DMS 273 (cell line): ENCODE measurements at regions not wholly inside any gene's neighbourhood (a gene's known extent, or its start where the extent isn't known, plus 50 kb on each side); places are given as distances from the start of the nearest gene placed in this dataset.

Experiments used
- DNase-seq: peaks from one replicate; lab custom pipeline; 2025; ENCODE audit not compliant: unreplicated experiment; lab: John Stamatoyannopoulos, UW

DNA sequence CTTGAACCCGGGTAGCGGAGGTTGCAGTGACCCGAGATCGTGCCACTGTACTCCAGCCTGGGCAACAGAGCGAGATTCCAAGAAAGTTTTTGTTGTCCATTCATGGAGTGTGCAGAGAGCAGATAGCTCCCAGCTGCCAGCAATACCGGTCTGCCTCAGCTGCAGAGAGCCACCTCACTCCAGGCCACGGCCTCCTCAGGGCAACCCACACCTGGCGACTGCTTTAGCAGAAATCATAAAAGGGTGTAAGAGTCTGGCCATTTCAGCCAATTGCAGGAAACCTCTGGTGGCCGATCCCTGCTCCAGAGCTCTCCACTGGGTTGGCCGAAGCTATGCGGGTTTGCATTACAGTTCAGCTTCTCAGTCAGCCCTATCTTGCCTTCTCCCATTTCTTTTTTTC is 227.4 kb upstream of the BCOR start:
- no peak for DNase-seq

DNA sequence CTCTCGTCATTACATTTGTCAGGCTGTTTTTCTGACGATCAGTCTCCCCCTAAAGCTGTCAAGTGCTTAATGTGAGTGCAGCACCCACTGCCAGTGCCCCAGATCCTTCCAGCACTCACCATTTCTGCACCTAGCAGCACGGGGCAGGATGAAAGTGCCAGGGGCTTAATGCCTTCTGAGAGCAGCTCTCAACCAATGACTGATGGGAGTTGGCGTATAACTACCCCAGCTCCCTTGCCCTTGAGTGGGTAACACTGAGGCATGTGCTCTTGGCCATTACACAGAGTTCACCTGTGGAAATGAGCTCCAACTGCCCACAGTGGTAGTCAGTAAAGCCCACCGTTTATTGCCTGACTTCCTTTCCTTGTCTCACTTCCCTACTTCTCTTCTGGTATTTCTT is 226.2 kb upstream of the BCOR start:
- DNase-seq, result no peak

DNA sequence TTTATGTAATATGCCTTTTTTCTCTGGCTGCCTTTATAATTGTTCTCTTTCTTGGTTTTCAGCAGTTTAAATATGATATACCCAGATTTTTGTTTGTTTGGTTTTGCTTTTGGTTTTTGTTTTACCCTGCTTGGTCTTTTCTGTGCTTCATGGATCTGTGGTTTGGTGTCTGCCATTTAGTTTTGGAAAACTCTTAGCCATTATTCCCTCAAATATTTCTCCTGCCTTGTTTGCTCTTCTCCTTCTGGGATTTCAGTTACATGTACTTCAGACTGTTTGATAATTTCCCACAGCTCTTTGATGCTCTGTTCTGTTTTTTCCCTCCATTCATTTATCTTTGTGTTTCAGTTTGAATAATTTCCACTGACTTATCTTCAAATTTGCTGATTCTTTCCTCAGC is 223.1 kb upstream of the BCOR start:
- DNase-seq, result no peak

DNA sequence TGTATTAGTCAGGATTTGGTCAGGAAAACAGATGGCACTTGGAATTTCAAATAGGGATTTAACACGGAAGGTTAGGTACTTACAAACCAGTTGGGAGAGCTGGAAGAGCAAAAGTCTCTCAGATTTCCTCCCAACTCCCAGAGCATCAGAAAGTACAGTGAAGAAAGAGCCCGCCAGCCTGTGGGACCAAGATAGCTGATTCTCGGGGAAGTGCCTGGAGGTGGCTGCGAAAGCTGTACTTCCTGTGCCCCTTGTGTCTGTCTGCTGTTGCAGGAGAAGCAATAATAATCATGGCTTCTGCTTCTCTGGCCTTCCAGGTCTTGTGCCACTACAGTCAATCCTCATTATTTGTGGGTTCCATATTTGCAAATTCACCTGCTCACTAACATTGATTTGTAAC is 221.0 kb upstream of the BCOR start:
- peak; percentile 50 for DNase-seq

DNA sequence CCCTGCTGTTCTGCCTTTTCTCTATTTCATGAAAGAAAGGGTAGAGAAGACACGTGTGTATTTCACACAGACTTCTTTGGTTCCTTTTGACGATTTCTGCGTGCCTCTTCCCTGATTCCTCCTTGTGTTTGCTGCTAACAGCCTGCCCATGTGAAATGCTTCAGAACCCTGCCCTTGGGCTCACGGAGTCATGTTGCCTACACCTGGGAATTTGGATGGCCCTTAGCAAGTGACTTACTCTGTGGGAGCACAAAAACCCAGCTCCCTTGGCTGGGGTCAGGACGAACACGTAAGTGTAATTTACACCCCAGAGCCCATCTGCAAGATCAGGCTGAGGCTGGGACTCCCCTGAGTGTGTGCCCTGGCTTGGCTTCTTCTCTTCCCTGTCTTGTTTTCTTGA is 220.3 kb upstream of the BCOR start:
- DNase-seq, result no peak

DNA sequence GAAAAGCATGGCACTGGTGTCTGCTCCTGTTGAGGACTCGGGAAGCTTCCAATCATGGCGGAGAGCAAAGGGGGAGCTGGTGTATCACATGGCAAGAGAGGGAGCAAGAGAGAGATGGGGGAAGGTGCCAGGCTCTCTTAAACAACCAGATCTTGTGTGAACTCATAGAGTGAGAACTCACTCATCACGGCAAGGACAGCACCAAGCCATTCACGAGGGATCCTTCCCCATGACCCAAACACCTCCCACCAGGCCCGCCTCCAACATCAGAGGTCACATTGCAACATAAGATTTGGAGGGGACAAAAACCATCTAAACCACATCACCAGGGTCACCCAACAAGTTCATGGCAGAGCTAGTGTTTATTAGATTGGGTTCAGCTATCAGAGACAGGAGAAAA is 218.7 kb upstream of the BCOR start:
- DNase-seq, result no peak

DNA sequence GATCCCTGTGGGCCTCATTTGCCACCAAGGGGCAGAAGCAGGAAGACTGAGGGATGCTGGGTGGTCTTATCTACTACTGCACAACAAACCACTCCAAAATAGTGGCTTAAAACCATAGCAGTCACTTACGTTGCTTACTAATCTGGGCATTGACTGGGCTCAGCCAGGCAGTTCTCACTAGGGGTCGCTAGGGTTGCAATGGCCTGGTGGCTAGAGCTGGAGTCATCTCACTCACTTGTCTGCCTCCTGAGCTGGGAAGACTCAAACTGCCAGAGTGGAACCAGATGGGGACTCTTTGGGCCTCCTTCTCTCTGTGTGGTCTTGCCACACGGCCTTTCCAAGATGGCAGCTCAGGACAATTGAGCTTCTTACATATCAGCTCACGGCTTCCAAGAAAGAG is 216.3 kb upstream of the BCOR start:
- DNase-seq, result peak; percentile 42

DNA sequence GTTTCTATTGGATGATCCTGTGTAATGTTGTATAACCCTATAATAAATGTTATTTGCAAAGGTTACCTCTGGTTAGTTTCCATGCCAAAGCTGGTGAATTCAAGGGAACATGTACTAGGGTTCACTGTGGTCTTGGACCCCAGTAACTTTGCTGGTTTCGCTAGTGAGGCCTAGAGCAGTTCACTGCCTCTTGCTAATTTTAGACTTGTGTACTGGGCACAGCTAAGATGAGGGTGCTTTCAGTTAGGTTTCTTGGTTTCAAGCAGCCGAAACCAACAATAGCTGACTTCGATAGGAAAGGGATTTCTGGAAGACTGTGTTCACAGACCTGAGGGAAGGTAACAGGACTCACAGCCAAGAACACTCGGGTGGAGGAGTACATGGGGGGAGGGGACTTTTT is 215.5 kb upstream of the BCOR start:
- DNase-seq, result no peak

DNA sequence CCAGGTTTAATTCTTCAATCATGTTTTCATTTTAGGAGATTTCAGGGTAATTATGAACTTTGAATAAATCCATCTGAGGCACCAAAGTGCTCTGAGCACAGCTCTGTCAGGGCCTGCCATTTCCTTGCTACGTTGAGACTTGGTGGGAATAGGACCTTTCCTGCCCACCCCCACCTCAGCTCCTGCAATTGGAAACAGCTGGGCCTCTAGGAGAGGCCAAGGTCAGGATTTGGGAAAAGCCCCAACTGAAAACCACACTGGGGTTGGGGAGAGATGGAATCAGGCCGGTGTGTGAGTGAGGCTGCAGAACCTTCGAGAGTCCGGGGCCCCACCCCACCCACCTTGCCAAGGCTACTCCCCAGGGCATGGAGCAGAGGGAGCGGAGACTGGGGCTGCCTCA is 212.7 kb upstream of the BCOR start:
- no peak for DNase-seq

DNA sequence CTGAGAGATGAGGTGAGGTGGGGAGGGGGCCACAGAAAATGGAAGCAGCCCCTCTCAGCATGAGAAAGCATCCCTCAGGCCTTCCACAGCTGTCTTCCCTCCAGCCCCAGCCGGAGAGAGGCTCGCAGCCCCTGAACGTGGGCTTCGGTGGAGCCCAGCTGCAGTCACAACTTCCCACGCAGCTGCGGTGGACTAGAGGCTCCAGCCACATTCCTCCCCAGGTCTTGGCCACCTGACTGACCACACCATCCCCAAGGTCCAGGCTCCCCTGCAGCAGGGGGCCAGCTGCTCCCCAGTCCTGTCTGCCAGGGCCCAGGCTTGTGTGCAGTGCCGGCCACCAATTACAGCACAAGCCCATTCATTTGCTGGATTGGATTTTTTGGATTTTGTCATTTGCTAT is 212.3 kb upstream of the BCOR start:
- no peak for DNase-seq

DNA sequence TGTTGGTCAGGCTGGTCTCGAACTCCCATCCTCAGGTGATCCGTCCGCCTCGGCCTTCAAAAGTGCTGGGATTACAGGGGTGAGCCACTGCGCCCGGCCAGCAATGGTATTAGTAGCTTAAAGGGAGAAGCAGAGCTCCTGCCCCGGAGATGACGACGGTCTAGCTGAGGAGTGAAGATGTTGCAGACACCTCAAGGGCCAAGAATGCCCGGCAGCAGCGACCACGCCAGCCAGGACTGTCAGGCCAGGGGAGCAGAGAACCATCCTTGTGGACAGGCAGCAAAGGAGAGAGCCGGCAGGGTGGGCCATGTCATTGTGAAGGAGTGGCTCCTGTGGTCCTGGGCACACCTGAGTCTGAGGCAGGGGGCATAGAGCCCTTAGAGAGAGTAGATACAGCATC is 210.1 kb upstream of the BCOR start:
- no peak for DNase-seq

DNA sequence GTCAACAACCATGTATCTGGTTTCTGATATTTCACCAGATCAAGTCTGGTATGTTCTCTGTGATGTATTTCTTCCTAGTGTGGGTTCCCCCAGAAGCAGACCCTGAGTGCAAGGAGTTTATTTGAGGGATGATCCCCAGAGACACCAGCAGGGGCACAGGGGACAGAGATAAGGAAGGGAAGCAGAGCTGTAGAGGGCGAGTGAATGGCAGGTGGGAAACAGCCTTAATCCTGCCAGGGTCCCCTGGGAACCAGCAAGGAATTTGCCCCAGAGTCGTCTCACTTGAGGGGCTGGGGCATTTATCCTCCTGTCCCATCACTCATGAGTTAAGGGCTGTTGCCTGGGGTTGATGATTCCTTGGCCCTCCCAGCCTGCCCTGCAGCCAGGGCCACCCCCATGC is 206.4 kb upstream of the BCOR start:
- no peak for DNase-seq

DNA sequence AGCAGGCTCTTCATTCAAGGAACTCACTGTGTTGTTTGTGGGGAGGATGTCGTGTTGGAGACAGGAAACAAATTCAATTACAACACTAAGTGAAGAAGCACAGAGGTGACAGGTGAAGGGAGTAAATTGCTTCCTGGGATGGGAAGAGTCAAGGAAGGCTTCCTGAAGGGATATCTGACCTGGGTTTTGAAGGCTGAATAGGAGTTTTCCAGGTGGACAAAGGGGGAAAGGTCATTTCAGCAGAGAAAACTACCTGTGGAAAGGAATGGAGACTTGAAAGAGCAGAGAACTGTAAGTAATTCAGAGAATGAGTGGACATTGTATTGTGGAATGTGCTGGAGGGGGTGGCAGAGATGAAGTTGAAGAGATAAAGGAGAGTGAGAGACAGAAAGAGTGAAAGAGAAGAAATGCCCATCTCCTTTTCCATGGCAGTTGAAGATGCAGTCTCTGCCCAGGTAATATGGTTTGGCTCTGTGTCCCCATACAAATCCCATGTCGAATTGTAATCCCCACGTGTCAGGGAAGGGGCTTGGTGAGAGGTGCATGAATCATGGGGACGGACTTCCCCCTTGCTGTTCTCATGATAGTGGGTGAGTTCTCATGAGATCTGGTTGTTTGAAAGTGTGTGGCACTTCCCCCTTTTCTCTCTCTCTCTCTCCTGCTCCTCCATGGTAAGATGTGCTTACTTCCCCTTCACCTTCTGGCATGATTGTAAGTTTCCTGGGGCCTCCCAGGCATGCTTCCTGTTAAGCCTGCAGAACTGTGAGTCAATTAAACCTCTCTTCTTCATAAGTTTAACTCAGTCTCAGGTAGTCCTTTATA is 205.7 kb upstream of the BCOR start:
- no peak for DNase-seq

DNA sequence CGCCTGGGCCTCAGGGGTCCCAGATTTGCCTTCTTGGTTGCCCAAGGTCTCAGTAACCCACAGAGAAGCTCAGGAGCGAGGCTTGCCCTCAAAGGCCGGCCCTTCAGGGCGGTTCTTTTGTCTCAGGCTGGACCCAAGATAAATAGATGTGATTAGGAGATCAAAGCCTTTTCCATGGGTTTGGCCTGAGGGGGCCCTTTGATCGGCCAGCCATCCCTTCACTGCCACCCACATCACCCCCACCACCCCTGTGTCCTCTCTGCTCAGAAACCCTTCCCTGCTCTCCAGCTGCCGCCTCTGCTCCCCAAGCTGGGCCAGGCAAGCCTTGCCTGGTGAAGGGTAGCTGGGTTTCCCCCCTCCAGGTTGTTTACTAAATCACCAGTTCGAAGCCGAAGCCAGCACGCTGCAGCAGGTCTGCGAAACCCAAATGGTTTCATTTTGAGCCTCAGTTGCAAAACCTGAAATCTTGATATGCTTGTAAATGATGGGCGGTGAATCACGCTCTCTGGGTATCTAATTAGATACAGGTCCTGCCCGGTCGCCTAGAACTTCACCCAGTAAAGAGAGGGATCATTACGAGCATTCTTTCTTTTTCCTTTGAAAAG is 202.6 kb upstream of the BCOR start:
- DNase-seq, result no peak

DNA sequence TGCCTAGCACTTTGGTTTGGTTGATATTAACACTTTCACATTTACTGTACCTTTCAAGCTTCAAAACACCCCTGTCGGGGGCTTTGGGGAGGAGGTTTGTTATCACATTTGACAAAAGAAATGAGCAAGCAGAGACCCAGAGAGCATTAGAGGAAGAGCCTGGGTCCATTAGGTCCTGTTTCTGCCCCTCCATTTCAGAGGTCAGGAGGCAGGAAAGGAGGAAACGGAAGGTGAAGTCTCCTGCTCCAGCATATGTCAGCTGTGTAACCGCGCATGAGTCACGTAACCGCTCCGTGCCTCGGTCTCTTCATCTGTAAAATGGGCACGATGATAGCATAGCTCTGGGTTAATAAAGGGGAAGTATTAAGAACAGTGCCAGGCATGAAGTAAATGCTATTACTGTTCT is 201.9 kb upstream of the BCOR start:
- no peak for DNase-seq

DNA sequence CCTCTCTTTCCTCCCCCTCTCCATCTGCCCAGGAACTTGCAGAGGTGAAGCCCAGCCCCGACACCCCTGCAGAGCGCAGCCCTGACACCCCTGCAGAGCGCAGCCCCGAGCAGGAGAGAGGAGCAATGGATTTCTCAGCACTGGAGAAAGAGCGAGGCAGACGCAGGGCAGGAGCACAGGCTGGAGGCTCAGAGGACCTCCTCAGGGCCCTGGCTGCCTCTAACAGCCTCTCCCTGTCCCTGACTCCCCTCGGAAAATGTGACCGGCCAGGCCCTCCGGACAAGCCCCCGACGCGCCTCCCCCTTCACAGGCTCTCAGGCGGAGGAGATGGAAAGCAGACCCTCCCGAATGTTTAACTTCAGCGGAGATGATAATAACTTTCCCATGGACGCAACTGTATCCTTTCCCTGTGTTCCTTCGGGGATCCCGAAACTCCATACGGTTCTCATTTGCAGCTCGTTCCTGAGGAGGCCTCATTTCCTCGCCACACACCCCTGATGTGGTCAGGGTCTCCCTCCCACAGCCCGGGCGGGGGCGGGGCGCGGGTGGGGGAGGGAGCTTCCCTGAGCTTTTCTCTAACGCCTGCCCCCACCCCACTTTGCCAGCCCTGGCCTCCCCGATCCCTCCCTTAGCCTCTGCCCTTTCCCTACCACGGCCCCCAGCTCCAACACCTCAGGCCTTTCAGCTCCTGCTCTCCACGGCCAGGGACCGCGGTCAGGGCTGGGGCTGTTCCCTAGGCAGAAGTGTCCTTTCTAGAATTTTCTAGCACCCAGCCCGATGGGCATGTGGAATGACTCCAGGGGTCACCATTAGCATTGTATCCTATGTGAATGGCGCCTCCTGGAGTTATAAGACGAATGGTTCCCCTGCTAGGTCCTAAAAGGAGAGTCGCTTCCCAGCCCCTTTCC is 201.1 kb upstream of the BCOR start:
- DNase-seq, result peak; percentile 33

DNA sequence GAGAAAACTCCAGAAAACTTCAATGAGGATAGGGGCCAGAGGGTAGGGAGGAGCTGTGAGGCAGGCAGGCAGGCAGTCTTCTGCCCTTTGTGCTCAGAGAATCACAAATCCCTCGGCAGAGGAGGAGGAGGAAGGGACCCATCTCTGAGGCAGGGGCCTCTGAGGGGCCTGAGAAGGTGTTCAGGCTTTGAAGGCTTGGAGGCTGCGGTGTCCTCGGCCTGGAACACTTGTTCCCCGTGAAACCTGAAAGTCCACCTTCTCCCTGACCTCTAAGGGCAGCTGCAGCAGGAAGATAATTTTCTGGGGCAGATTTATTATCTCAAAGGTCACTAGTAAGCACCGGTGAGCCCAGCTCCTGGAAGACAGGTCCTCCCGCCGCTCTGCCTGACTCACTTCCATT is 200.3 kb upstream of the BCOR start:
- no peak for DNase-seq

DNA sequence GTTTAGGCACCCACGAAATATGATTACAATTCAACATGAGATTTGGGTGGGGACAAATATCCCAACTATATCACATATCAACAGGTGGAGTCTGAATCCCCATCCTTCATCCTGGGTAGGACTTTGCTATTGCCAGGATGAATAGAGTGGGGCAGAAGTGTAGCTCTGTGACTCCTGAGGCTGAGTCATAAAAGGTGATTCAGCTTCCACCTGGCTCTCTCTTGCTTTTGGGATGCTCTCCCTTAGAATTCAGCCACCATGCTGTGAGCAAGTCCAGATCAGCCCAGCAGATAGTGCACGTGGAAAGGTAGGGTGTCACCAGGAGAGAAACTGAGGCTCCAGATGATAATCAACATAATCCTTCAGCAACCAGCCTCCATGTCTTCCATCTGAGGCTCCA is 193.8 kb upstream of the BCOR start:
- DNase-seq, result no peak

DNA sequence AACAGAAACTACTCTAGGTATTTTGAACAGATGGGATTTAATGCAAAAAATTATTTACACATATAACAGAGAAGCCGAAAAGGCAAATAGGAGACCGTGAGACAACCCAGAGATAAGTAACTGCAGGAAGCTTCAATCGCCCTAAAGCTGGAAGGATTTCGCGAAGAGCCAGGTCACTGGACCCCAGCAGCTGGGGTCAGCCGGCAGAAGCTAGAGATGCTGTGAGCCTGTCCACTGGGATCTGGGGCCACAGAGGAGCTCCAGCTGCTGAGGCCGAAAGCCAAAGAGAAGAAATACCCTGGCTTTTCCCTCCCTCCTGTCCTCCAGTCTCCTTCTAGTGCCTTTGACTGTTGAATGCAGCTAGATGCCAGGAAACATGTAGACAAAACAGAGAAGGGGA is 192.8 kb upstream of the BCOR start:
- no peak for DNase-seq

DNA sequence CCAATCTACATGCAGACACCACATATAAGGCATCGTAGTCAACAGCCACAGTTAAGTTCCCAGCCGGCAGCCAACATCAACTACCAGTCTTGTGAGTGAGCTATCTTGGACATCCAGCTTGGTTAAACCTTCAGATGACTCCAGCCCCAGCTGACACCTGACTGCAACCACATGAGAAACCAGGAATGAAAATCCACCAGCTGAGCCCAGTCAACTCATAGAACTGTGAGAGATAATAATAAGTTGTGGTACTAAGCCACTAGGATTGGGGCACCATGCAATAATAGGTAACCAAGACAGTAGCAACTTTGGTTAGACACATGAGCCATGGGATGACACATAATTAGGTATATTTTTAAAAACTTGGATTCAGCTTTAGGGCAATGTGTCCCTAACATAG is 188.1 kb upstream of the BCOR start:
- no peak for DNase-seq

DNA sequence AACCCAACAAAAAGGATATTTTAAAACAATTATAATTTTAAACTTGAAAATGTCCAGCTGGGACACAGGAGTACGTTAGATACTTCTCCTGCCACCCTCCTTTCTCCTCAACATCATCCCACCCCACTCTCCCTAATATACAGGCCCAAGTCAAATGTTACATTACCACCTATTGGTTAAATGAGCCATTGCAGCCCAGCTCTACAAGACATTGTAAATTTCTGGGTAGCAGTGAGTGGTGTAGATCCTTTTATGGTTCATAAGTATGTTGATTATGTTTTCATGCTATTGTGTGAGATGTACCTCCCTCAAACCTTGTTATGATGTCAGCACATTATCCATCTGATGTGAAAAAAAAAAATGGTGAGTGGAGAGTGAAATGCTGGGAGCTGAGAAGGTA is 187.1 kb upstream of the BCOR start:
- DNase-seq, result no peak

DNA sequence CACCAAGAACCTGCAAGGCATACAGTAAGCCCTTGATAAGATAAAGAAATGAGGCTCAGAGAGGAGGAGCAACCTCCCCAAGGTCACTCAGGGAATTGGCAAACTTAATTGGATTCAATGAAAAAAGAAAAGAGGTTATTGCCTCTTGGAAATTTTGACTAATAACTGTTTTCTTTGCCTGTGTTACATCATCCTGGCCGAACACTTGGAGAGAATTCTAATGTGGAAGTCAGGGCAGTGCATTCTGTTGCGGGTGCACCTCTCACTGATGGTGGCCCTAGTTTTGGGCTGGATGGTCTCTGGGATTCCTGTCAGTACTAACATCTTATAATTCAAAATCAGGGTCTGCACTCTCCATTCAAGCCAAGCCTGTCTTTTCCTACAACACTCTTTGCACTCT is 186.2 kb upstream of the BCOR start:
- DNase-seq, result no peak
